Ectodermal cell (in vitro differentiated cells): ENCODE measurements at regions not wholly inside any gene's neighbourhood (a gene's known extent, or its start where the extent isn't known, plus 50 kb on each side); places are given as distances from the start of the nearest gene placed in this dataset.

Experiments used
- H3K27ac ChIP-seq: 2 replicates; pipeline ENCODE4 v1.7.0; 2013; ENCODE audit warnings: mild to moderate bottlenecking, low read depth, low read length; ENCODE audit not compliant: insufficient read depth, poor library complexity, severe bottlenecking
- H3K27me3 ChIP-seq: 2 replicates; pipeline ENCODE4 v1.7.0; 2013; ENCODE audit warnings: mild to moderate bottlenecking, low read length; ENCODE audit not compliant: insufficient read depth, control insufficient read depth, poor library complexity, severe bottlenecking
- H3K36me3 ChIP-seq: one replicate; pipeline ENCODE4 v1.7.0; 2013; ENCODE audit warnings: low read length; ENCODE audit not compliant: control insufficient read depth, insufficient read depth
- H3K4me1 ChIP-seq: one replicate; pipeline ENCODE4 v1.7.0; 2013; ENCODE audit warnings: low read length; ENCODE audit not compliant: control insufficient read depth, insufficient read depth
- H3K4me3 ChIP-seq: 2 replicates; pipeline ENCODE4 v1.7.0; 2013; ENCODE audit warnings: low read depth, low read length, control low read depth; ENCODE audit not compliant: insufficient read depth
- H3K9me3 ChIP-seq: 2 replicates; pipeline ENCODE4 v1.7.0; 2013; ENCODE audit warnings: mild to moderate bottlenecking, low read length, moderate library complexity; ENCODE audit not compliant: control insufficient read depth
- WGBS, 2 experiments: methylation state at CpG; one replicate each; pipeline ENCODE4 v1.1.7; 2013; ENCODE audit warnings: missing lambda C conversion rate in 2 of 2; 5-methylcytosine and 5-hydroxymethylcytosine counted together

- WGBS, 2 experiments: 91 to 96% methylated on average over 3 of the region's 3 CpGs
- no peaks in the 10 kb centered on the region for H3K4me1 ChIP-seq
These were observed 460.8 kb upstream of the CDH20 start for GRCh38 chr18:60872434-60872833.

GRCh38 chr18:60873708-60874107, 459.5 kb upstream of the CDH20 start:
- H3K4me3 ChIP-seq: no peak overlapping the region
- no peaks in the 10 kb centered on the region for H3K4me1 ChIP-seq
- no peak overlapping the region for H3K27ac ChIP-seq
- H3K36me3 ChIP-seq: no peaks in the 10 kb centered on the region
- H3K27me3 ChIP-seq: no peaks in the 10 kb centered on the region
- H3K9me3 ChIP-seq: no peaks in the 10 kb centered on the region

More at GRCh38 chr18:60872434-60872833, 460.8 kb upstream of the CDH20 start:
- Histone ChIP-seq H3K27me3 (no peaks in the 10 kb centered on the region), H3K9me3 (no peaks in the 10 kb centered on the region), H3K4me3 (no peak overlapping the region), H3K27ac (no peak overlapping the region), H3K36me3 (no peaks in the 10 kb centered on the region)

GRCh38 chr18:60875957-60876507, 457.2 kb upstream of the CDH20 start:
- WGBS, 2 experiments: 86 to 92% methylated on average over 6 of the region's 6 CpGs
- H3K4me1 ChIP-seq: no peaks in the 10 kb centered on the region
- H3K27ac ChIP-seq: no peak overlapping the region
- H3K4me3 ChIP-seq: no peak overlapping the region
- no peaks in the 10 kb centered on the region for H3K36me3 ChIP-seq
- H3K27me3 ChIP-seq: no peaks in the 10 kb centered on the region
- H3K9me3 ChIP-seq: no peaks in the 10 kb centered on the region

DNA sequence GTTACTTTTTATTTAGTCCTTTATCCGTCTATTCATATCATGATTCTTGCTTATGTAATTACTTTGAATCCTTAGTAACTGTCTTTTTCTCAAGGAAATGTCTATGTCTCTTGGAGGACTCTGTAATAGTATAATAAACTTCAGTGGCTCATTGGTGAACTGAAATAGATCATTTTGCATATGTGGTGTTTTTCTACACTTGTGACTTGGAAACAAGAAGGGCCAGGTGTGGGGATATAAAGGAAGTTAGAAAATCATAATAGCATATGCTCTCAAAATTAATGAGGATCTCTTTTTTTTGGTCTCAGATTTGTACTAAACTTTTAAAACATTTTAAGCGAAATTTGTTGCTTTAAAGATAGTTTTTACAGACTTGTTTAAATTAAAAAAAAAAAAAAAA, 453.0 kb upstream of the CDH20 start:
- Histone ChIP-seq H3K27ac (no peak overlapping the region), H3K9me3 (no peaks in the 10 kb centered on the region), H3K36me3 (no peaks in the 10 kb centered on the region), H3K27me3 (no peaks in the 10 kb centered on the region), H3K4me3 (no peak overlapping the region), H3K4me1 (no peaks in the 10 kb centered on the region)
- 89% methylated on average over 1 of the region's 2 CpGs; no CpG with 5 or more reads in 1 of the 2 experiments for WGBS, 2 experiments

GRCh38 chr18:60883587-60883986, 449.6 kb upstream of the CDH20 start:
- Histone ChIP-seq H3K4me1 (no peaks in the 10 kb centered on the region), H3K9me3 (no peaks in the 10 kb centered on the region), H3K27me3 (no peaks in the 10 kb centered on the region), H3K36me3 (no peaks in the 10 kb centered on the region), H3K27ac (no peak overlapping the region), H3K4me3 (no peak overlapping the region)
- WGBS, 2 experiments: 91 to 100% methylated on average over 2 of the region's 2 CpGs

DNA sequence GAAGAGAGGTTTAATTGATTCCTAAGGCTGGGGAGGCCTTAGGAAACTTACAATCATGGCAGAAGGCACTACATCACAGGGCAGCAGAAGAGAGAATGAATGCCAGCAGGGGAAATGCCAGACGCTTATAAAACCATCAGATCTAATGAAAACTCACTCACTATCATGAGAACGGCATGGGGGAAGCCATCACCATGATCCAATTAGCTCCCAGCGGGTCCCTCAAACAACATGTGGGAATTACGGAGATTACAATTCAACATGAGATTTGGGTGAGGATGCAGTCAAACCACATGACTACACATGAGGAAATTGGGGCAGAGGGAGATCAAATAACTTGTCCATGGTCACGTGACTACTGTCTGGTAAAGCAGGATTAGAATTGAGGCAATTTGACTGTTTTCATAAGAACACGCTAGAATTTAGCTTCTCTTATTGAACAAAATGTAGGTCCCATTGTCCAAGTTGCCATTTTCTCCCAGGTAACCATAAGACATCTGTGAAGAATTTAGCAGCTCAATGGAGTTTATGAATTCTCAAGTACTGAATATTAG, 445.1 kb upstream of the CDH20 start:
- Histone ChIP-seq H3K36me3 (no peaks in the 10 kb centered on the region), H3K27me3 (no peaks in the 10 kb centered on the region), H3K4me1 (no peaks in the 10 kb centered on the region), H3K27ac (no peak overlapping the region), H3K4me3 (no peak overlapping the region), H3K9me3 (no peaks in the 10 kb centered on the region)
- 92 to 96% methylated on average over 6 of the region's 6 CpGs for WGBS, 2 experiments

DNA sequence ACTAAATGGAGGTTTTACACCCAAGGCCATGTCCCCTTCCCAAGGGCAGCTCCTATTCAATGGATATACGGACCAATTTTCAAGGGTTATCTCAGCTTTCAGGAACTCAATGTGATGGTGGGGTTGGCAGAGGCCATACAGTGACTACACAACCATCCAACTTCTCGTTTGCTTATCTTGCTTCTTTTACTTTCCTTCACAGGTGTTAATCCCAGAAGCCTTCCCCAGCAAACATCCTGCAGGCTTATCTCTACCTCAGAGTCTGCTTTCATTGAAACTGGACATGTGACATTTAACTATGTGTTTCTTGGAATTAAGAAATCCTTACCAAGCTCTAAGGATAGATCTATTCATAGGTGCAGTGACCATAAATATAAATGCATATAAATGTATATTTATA, 443.8 kb upstream of the CDH20 start:
- no peaks in the 10 kb centered on the region for H3K9me3 ChIP-seq
- no peak overlapping the region for H3K4me3 ChIP-seq
- H3K36me3 ChIP-seq: no peaks in the 10 kb centered on the region
- no peaks in the 10 kb centered on the region for H3K27me3 ChIP-seq
- 93 to 94% methylated on average over 2 of the region's 2 CpGs for WGBS, 2 experiments
- H3K4me1 ChIP-seq: no peaks in the 10 kb centered on the region
- H3K27ac ChIP-seq: no peak overlapping the region

DNA sequence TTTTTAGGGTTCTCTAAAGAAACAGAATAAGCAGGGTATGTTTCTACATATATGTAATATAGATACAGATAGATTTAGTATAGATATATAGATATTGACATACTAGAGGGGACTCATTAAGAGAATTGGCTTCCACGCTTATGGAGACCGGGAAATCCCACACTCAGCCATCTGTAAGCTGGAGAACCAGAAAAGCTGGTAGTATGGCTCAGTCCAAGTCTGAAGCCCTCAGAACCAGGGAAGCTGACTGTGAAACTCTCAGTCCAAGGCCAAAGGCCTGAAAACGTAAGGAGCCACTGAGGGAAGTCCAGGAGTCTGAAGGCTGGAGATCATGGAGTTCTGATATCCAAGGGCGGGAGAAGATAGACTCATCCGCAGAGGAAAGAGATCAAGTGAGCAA, 441.3 kb upstream of the CDH20 start:
- no peaks in the 10 kb centered on the region for H3K36me3 ChIP-seq
- no peaks in the 10 kb centered on the region for H3K9me3 ChIP-seq
- no peaks in the 10 kb centered on the region for H3K27me3 ChIP-seq
- H3K4me1 ChIP-seq: no peaks in the 10 kb centered on the region
- H3K27ac ChIP-seq: no peak overlapping the region
- WGBS, 2 experiments: 92 to 96% methylated on average over 5 of the region's 5 CpGs
- H3K4me3 ChIP-seq: no peak overlapping the region

DNA sequence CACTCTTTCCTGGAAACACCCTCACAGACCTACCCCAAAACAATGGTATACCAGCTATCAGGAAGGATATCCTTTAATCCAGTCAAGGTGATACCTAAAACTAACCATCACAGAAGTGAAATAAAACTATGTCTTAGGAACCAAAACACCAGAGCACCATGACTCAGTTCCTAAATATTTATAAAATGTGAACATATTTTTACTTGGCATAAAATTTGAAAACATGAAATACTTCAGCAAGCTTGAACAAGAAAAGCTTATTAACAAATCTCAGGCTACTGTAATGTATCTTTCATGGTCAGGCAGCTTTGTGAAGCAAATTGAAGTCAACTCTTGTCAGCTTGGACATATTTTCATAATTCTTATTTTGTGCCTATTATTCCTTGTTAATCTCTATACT, 440.8 kb upstream of the CDH20 start:
- Histone ChIP-seq H3K27ac (no peak overlapping the region), H3K4me1 (no peaks in the 10 kb centered on the region), H3K27me3 (no peaks in the 10 kb centered on the region), H3K36me3 (no peaks in the 10 kb centered on the region), H3K4me3 (no peak overlapping the region), H3K9me3 (no peaks in the 10 kb centered on the region)

DNA sequence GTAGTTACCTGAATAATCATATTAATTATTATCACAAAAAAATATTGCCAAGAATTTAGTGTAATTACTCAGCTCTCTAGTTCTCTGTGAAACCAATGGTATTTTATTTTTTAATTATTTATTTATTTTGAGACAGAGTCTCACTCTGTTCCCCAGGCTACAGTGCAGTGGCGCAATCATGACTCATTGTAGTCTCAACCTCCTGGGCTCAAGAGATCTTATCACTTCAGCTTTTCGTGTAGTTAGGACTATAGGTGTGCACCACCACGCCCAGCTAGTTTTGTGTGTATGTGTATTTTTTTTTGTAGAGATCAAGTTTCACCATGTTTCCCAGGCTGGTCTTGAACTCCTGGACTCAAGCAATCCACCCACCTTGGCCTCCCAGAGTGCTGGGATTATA, 440.4 kb upstream of the CDH20 start:
- no peak overlapping the region for H3K27ac ChIP-seq
- H3K4me1 ChIP-seq: no peaks in the 10 kb centered on the region
- no peak overlapping the region for H3K4me3 ChIP-seq
- H3K27me3 ChIP-seq: no peaks in the 10 kb centered on the region
- 96 to 97% methylated on average over 3 of the region's 3 CpGs for WGBS, 2 experiments
- H3K9me3 ChIP-seq: no peaks in the 10 kb centered on the region
- no peaks in the 10 kb centered on the region for H3K36me3 ChIP-seq
